Ovary (tissue), 7 donors: ENCODE measurements at regions not wholly inside any gene's neighbourhood (a gene's known extent, or its start where the extent isn't known, plus 50 kb on each side); places are given as distances from the start of the nearest gene placed in this dataset.

Source experiments
- DNase-seq, 5 donors: peaks; one replicate each; pipeline ENCODE4 v3.0.0-alpha.2; 2019 to 2020
- H3K27ac ChIP-seq, 2 donors: fragments of 200-600 bp; one replicate each; pipeline versions ENCODE4 v1.5.1 to v1.8.0; 2019 to 2022
- H3K27me3 ChIP-seq: fragments of 200-600 bp; one replicate; pipeline ENCODE4 v1.8.0; 2022
- H3K36me3 ChIP-seq: fragments of 200-600 bp; sonication (generic); one replicate; pipeline ENCODE4 v1.5.1; 2019
- H3K4me1 ChIP-seq: one replicate; pipeline ENCODE4 v1.8.1; 2013; ENCODE audit warnings: mild to moderate bottlenecking, moderate library complexity; ENCODE audit not compliant: insufficient read depth
- H3K4me3 ChIP-seq: fragments of 200-600 bp; sonication (generic); one replicate; pipeline ENCODE4 v1.5.1; 2017
- H3K9me3 ChIP-seq, 2 donors: fragments of 200-600 bp in 1 of 2; sonication (generic) in 1 of 2; one replicate each; pipeline versions ENCODE4 v1.5.1 to v1.8.1; 2013 to 2019; ENCODE audit warnings: mild to moderate bottlenecking in 1 of 2, moderate library complexity in 1 of 2
- EP300 ChIP-seq: sonication (generic); formaldehyde crosslinking; IDR thresholded peaks from one replicate; pipeline ENCODE4 v1.6.1; 2017; ENCODE audit warnings: antibody characterized with exemption
- POLR2A ChIP-seq: fragments of 450-650 bp; IDR thresholded peaks from one replicate; pipeline ENCODE4 v1.6.1; 2017; ENCODE audit warnings: antibody characterized with exemption, mild to moderate bottlenecking, moderate library complexity
- WGBS, 3 donors: extraction: QIAGEN DNeasy Blood & Tissue Kit in 1 of 3; methylation state at CpG; one replicate each; pipeline versions ENCODE4 v1.1.5 to v1.1.7; 2013 to 2017; 5-methylcytosine and 5-hydroxymethylcytosine counted together
- intact Hi-C, 4 donors: fragments of 100-400 bp; cut with DNase I; formaldehyde crosslinking; loops; one replicate each; pipeline versions ENCODE4 v1.11.0 to v1.15.1; 2022 to 2023
- TF ChIP-seq, protein P1 (sequence below), 3 donors: fragments of 450-650 bp in 2 of 3; fragments of 200-600 bp in 1 of 3; IDR thresholded peaks; one replicate each; pipeline versions ENCODE4 v1.5.1 to v1.8.0; 2016 to 2022; ENCODE audit warnings: antibody characterized with exemption in 3 of 3, mild to moderate bottlenecking in 1 of 3
- donor health status: DM: no; HTN: no; CAD: no; lungs with moderate emphysema.
- donor health status: DM: no; HTN: no; CAD: no.
- donor health status: Bipolar disorder and iron deficiency.
- donor health status: DM: no; HTN: no; CAD: no.
- donor health status: DM: yes; HTN: yes; CAD: no.

GRCh38 chr16:51579652-51580360 is 428.7 kb upstream of the SALL1 start:
- no peaks in the 10 kb centered on the region for H3K9me3 ChIP-seq
- H3K4me1 ChIP-seq: no peaks in the 10 kb centered on the region
- H3K4me3 ChIP-seq: no peak overlapping the region
- WGBS, 3 donors: 57% methylated on average over 3 of the region's 3 CpGs
- H3K27ac ChIP-seq: no peak overlapping the region
- H3K36me3 ChIP-seq: no peaks in the 10 kb centered on the region
- no peak for TF ChIP-seq EP300
- TF ChIP-seq, protein P1, sequence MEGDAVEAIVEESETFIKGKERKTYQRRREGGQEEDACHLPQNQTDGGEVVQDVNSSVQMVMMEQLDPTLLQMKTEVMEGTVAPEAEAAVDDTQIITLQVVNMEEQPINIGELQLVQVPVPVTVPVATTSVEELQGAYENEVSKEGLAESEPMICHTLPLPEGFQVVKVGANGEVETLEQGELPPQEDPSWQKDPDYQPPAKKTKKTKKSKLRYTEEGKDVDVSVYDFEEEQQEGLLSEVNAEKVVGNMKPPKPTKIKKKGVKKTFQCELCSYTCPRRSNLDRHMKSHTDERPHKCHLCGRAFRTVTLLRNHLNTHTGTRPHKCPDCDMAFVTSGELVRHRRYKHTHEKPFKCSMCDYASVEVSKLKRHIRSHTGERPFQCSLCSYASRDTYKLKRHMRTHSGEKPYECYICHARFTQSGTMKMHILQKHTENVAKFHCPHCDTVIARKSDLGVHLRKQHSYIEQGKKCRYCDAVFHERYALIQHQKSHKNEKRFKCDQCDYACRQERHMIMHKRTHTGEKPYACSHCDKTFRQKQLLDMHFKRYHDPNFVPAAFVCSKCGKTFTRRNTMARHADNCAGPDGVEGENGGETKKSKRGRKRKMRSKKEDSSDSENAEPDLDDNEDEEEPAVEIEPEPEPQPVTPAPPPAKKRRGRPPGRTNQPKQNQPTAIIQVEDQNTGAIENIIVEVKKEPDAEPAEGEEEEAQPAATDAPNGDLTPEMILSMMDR (IDR thresholded peaks at IDR 0.05): no peak
- TF ChIP-seq POLR2A: no peak
- intact Hi-C loops: no loop called here
- DNase-seq: no peak
- no peaks in the 10 kb centered on the region for H3K27me3 ChIP-seq

DNA sequence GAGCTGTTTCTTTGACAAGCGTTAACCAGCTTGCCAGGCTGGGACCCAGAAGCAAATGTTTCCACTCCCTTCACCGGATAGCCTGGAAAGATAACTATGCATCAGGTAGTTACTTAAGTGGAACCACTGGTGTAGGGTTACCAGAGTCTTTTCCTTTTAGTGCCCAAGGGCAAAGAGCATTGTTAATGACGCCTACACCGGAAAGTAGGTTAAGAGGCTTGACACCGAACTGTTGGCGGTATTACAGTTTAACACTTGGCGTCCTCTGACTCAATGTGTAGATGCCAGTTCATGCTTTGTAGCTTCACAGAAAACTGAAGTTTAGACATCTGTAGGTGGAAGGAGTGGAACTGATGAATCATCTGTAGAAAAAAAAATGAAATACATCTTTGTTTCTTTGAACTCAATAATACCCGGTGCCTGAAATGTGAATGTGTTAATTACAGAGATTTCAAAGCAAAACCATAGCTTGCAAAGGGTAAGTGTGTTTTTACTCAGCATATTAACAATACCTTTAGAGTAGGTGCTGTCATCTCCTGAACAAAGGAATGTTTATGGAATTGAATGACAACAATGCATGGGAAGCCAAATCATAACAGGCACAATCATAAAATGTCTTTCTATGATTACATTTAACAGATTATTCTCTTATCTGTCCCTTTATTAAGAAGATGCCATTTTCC is 426.7 kb upstream of the SALL1 start:
- 47 to 64% (median 53%) methylated on average over 8 of the region's 8 CpGs for WGBS, 3 donors
- H3K4me1 ChIP-seq: no peaks in the 10 kb centered on the region
- H3K36me3 ChIP-seq: no peaks in the 10 kb centered on the region
- intact Hi-C loops: no loop called here
- no peaks in the 10 kb centered on the region for H3K27me3 ChIP-seq
- H3K27ac ChIP-seq: no peak overlapping the region
- TF ChIP-seq, protein P1 (IDR thresholded peaks at IDR 0.05): no peak
- TF ChIP-seq EP300: no peak
- TF ChIP-seq POLR2A: no peak
- no peak for DNase-seq
- H3K9me3 ChIP-seq: no peaks in the 10 kb centered on the region
- no peak overlapping the region for H3K4me3 ChIP-seq

DNA sequence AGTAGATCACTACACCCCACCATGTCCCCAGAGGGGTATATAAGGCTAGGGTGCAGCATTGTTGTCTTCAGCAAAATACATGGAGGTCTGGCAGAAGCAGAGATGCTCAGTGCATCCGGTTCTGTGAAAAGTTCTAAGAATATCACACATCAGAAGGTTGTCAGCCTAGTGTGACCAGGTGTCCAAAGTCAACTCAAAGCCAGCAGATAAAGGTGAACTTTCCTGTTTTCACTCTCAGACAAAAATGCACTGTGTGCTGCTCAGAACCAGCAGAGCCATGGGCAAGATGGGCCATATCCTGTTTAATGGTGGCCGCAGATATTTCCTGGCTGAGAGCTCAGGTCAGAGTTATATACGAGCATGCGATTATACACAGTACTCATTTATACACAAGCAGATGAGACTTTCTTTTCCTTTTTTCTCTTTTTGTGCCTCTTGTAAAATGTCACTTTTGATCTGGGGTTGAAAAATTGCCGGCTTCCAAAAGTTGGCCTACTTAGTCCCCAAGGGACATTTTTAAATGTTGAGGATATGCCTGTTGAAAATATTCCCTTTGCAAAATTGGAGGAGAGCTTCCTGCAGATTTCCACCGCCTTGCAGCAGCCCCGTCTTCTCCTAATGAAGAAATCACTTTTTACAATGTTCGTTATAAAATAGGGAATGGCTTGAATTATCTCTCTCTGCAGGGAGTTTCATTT is 425.6 kb upstream of the SALL1 start:
- no peaks in the 10 kb centered on the region for H3K4me1 ChIP-seq
- intact Hi-C loops: no loop called here
- H3K27me3 ChIP-seq: no peaks in the 10 kb centered on the region
- no peak for DNase-seq
- H3K9me3 ChIP-seq: no peaks in the 10 kb centered on the region
- TF ChIP-seq POLR2A (no peak), EP300 (no peak)
- TF ChIP-seq, protein P1 (IDR thresholded peaks at IDR 0.05): no peak
- no peak overlapping the region for H3K4me3 ChIP-seq
- H3K36me3 ChIP-seq: no peaks in the 10 kb centered on the region
- 81 to 83% (median 83%) methylated on average over 8 of the region's 8 CpGs for WGBS, 3 donors
- no peak overlapping the region for H3K27ac ChIP-seq

DNA sequence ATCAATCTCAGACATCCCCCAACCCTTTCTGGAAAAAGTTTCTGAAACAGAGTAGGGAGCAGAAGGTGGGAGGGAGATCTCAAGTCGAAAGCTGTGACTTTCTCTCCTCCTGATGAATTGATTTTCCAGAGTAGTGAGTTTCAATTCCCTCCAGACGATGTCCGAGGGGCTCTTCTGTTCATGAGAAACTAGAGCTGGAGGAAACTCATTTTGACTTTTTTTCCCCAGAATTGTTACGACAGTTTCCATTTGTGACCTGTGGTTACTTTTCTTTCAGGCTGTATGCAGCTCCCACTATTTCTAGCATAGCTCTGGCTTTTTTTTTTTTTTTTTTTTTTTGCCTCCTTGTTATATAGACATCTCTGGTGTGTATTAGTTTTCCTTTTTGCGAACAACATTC is 422.1 kb upstream of the SALL1 start:
- TF ChIP-seq EP300: no peak
- TF ChIP-seq, protein P1 (IDR thresholded peaks at IDR 0.05): no peak
- 67 to 77% (median 75%) methylated on average over 5 of the region's 5 CpGs for WGBS, 3 donors

More for the DNA sequence above, 422.1 kb upstream of the SALL1 start:
- H3K36me3 ChIP-seq: no peaks in the 10 kb centered on the region
- no peak overlapping the region for H3K4me3 ChIP-seq
- no peak for DNase-seq
- no peaks in the 10 kb centered on the region for H3K9me3 ChIP-seq
- intact Hi-C loops: no loop called here
- no peak overlapping the region for H3K27ac ChIP-seq
- H3K4me1 ChIP-seq: no peaks in the 10 kb centered on the region
- no peaks in the 10 kb centered on the region for H3K27me3 ChIP-seq
